GM19351 (cell line): ENCODE measurements at regions not wholly inside any gene's neighbourhood (a gene's known extent, or its start where the extent isn't known, plus 50 kb on each side); places are given as distances from the start of the nearest gene placed in this dataset.

Experiments used
- ATAC-seq: cut with Tn5 transposase; IDR thresholded peaks from one replicate; pipeline ENCODE4 v1.9.1; 2021; ENCODE audit warnings: mild to moderate bottlenecking, moderate library complexity; ENCODE audit not compliant: unreplicated experiment

DNA sequence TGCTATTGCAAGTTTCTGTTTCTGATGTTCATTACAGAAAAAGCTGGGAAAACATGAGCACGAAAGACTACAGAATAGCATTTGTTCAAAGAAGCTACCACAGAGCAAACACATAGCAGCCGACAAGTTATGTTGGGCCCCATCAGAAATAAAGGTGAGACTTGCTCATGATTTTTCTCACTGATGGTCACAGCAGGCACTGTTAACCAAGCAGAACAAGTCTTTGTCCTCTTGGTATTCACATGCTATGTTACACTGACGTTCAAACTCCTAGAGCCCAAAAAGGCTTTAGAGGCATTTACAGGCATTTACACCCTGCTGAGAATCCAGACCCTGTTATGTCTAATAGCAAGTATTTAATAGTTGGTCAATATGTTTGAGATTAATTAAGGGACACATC, 235.0 kb upstream of the HNMT start:
- ATAC-seq = no peak

DNA sequence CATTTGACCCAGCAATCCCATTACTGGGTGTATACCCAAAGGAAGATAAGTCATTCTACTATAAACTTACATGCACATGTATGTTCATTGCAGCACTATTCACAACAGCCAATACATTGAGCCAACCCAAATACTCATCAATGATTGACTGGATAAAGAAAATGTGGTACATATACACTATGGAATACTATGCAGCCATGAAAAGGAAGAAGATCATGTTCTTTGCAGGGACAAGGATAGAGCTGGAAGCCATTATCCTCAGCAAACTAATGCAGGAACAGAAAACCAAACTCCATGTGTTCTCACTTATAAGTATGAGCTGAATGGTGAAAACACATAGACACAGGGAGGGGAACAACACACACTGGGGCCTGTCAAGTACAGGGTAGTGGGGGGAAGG, 226.7 kb upstream of the HNMT start:
- no peak for ATAC-seq

DNA sequence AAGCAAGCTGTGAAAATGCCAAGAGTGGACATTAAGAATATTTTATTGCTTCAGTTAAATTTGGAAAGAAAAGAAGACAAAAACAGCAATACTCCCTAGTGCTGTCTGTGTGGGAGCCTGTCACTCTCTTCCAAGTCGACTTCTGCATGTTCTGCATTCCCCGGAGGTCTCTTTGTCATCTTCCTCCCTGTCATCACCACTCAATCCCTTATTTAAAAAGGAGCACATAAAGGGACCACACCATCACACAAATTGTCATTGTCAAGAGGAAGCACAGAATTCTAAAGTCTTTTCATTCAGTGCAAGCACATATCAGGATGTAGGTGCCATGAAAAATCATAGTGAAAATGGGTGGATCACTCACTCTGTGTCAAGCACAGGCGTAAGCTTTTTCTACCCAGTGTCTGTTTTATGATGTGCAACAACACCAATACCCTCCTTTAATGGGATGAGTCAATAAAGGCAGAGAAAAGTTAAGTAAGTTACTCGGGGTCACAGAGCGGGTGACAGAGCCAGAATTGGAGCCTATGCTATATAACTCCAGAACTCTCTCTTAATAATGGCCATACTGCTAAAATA, 222.4 kb upstream of the HNMT start:
- no peak for ATAC-seq

DNA sequence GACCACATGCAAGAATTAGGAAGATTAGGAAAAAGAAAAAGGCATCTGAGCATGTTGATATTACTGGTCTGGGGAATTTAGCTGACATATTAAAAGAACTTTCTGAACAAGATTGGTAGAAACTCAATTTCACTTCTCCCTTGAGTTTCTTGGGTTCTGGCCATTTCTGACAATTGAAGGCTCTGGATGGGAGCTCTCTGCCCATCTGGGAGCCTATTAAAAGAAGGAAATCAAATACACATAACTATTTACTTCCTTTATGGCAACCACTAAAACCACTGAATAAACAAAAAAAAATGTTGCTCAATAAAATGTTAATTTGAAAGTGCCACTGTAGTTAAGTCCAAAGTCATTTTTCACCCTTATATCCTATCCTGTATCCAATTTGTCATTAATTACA, 216.8 kb upstream of the HNMT start:
- no peak for ATAC-seq

DNA sequence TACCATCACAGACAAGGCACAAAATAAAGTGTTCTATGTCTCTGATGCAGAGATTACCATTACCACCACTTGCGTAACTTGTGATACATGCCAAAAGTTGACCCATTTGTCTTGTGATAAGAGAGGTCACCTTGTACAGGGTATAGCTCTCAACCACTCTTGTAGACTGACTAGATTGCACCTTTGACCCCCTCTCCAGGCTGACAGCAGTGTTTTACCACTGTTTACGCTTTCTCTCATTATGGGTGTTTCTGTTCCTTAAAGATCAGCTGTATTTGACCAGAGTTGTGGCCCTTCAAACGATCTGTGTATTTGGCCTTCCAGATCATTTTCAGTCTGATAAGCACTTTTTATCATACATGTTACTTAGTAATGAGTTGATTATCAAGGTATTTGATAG, 215.7 kb upstream of the HNMT start:
- no peak for ATAC-seq

DNA sequence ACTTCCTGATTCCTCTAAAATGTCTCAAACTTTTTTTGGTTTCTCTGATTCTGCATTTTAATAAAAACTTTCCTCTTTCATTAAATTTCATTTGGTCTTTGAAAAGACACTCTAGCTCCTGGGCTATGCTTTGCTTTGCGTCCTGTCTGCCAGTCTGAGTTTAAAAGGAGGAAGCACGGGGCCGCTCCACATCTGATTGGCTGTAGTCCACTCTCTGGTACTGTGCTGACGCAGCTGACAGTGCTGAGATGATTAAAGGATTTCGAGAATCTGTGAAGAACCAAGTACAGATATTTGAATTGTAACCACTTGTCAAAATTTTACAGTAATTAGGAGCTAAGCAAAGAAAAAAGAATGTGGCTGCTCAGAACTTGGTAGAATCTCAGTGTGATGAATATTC, 199.6 kb upstream of the HNMT start:
- ATAC-seq = no peak

DNA sequence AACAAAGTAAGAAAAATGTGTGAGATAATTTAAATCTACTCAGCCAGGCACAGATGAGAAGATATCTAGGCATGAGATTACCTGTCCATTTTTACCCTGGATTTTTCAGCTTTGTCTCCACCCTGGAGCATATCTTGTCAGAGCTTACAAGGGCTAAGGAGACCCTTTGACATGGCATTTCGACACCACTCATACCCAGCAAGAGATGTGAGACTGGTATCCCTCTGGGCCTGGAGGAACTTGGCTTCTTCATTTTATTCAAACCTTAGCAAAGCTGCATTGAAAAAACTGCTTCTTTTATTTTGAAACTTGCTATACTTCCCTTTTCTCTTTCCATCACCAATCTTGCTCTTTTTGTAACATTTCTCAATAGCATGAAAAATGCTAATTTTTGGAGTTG, 194.9 kb upstream of the HNMT start:
- ATAC-seq = no peak

DNA sequence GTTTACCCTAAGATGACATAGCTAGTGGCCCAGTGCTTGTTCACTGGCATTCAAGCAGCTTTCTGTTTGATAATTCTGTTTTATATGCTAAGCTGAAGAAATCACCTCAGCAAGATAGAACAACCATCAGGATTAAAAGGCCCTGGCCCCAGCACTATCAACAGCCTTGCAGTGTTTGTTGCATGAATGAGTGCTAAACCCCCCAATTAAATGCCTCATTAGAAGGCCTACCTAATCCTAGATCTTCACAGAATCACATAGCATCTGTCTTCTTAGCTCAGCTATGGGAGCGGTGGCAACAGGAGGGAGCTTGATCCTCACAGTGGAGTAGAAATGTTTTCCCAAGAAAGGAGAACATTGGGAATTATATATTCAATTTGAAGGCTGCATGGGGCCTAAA, 194.1 kb upstream of the HNMT start:
- no peak for ATAC-seq

DNA sequence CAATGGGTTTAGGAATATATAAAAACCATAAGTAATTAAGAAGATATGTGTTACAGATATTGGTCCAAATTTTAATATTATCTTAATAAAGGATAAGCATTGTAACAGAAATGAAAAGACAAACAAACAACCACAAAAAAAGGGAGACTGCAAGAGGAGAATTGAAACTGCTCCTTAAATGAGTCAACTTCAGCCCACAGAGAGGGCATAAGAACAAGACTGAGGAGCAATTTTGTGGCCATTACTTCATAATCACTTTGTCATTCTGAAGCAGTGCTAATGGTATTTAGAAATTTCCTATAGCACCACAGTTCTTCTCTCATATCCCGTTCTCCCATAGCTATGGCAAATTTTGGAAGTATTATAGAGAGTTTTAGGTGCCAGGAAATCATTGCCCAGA, 193.2 kb upstream of the HNMT start:
- ATAC-seq = no peak

DNA sequence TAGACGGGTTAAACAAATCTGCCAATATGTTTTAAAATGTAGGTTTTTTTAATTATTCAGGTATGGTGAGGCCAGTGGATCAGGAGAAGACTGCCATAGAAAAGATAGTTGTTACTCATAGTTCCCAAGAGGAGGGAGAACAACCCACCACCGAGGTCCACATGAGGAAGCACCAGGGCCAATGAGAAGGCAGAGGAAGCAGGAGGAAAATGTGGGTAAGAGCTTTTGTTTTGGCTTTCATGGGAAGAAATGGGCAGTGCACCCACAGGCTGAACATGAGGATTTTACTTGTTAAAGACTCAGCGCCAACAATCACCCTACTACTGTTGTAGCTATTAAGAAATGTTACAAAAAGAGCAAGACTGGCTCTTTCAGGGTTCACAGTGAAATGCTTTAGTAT, 191.8 kb upstream of the HNMT start:
- ATAC-seq = no peak

DNA sequence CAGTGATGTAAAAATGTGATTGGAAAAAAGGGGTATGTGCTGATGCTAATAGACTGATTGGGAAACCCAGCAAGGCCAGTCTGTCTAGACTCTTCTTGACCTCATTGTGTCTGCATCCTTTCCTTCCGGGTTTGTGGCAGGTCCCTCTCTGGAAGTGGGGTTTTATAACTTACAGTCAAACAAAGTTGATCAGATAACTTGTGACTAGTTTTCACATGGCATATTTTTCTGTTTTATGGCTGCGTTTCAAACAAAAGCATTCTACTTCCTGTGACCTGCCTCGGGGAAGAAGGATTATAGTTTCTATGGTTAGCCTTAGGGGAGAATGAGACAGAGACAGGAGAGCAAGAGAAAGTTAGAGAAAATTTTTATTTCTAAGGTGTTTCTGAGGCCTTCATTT, 188.7 kb upstream of the HNMT start:
- ATAC-seq = no peak

DNA sequence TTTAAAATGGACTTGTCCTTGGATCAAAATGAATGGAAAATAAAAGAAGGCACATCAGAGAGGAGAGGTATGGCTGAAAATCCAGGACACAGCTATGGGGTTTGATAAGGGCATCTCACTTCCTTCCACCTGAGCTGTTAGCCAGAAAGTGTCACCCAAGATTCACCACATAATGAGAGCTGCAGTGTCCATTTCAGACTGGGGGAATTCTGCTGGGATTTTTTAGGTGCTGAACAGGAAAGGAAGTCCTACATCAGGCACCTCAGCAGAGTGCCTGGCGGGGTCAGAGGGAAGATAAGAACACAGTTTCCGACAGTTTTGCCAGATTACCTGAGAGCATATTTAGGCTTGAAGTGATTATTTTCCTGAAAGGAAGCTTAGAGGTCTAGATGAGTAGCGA, 187.6 kb upstream of the HNMT start:
- no peak for ATAC-seq

DNA sequence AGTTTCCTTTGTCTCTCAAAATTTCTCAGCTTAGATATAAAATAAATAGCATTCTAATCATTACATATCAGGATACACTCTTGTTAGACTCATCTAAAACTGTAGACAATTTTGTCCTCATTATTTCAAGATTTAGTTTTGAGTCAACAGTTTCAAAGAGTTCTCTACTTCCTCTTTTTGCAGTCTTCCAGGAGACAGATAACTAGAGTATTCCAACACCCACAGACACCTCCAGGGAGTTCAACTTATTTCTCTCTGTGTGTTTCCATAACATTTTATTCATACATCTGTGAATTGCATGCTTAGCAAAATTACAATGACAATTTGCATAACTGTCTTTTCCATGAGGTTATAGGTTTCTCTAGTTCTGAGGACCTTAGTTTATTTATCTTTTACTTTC, 166.6 kb upstream of the HNMT start:
- ATAC-seq = peak; percentile 85

DNA sequence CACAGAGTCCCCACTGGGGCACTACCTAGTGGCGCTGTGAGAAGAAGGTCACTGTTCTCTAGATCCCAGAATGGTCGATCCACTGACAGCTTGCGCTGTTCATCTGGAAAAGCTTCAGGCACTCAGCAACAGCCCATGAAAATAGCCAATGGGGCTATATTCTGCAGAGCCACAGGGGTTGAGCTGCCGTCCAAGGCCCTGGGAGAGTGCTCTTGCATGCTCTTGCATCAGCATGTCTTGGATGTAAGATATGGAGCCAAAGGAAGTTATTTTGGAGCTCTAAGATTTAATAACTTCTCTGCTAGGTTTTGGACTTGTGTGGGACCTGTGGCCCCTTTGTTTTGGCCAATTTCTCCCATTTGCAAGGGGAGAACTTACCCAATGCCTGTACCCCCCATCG, 164.7 kb upstream of the HNMT start:
- no peak for ATAC-seq

DNA sequence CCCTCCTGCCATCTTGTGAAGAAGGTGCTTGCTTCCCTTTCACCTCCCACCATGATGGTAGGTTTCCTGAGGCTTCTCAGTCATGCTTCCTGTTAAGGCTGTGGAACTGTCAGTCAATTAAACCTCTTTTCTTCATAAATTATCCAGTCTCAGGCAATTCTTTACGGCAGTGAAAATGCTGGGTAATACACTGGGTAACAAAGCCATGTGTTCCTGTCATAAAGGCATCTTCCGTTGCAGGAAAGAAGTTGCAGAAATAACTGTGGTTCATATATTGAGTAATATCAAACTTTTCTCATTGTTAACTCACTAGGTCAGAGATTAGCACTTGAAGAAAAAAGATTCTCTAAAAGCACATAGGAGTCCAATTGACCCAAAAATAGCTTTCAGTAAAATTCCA, 163.9 kb upstream of the HNMT start:
- ATAC-seq = no peak

DNA sequence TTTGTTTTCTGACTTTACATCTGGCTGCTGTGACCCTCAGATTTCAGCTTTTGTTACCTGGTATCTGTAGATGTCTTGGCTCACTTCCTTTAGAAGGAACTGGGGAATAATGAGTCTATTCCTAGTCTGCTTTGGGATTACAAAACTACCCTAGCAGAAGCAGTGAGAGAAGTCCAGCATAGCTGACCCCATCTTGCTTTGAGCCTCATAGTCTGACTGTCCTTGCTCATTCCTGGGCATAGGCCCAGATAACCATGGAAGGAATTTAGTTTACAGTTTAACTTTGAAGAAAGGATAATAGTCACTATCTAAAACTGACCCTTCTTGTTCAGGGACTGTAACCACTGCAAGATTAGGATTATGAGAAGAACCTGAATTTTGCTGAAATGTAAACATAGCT, 163.0 kb upstream of the HNMT start:
- no peak for ATAC-seq

DNA sequence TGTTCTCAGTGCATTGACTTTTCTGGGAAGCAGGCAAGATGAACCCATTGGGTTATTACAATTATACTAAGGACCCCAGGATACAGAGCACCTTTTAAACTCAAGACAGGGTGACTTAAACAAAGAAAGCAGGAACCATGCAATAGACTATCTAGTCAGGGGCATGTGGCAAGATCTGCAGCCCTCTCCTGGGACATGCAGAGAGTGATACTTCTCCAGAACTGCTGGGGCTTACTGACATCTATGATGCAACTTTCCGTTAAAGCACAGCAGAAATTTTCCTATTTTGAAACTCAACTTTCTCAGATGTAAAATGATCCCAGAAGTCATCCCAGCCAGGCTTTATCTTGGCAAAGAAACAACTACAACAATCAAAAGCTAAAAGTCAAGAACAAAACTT, 162.2 kb upstream of the HNMT start:
- ATAC-seq = no peak

DNA sequence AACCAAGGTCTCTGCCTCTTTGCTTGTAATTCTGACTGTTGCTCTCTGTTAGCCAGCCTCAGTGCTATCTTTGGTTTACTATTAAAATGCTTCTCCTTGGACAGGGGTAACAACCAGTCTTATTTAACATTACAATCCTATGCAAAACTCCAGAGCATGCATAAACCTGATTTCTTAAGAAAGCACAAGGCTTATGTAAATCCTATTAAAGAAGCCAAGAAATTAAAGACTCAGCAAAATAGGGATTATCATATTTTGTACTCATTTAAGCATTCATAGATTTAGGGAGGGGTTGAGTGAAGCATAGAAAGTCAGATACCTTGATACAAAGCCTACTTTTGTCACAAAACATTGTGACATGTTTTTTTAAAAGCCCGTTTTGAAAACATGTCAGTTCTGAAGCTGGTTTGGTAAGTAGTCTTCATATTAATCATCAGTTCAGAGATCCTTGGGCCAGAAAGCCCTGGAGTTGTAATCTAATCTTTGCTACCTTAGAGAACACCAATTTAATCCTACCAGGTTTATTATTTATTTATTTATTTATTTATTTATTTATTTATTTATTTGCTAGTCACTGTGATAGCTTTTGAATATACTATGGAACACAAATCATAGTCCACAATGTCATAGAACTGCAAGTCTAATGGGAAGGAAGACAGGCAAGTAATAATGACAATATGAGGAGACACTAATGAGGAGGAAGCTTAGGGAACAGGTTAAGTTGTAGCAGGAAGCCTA, 158.0 kb upstream of the HNMT start:
- no peak for ATAC-seq

DNA sequence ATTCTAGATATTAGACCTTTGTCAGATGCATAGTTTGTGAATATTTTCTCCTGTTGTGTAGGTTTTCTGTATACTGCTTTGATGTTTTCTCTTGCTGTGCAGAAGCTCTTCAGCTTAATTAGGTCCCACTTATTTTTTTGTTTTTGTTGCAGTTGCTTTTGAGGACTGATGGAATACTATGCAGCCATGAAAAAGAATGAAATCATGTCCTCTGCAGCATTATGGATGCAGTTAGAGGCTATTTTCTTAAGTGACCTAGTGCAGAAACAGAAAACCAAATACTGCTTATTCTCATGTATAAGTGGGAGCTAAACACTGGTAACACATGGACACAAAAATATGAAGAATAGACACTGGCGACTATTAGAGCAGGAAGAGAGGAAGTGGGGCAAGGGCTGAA, 155.0 kb upstream of the HNMT start:
- no peak for ATAC-seq

DNA sequence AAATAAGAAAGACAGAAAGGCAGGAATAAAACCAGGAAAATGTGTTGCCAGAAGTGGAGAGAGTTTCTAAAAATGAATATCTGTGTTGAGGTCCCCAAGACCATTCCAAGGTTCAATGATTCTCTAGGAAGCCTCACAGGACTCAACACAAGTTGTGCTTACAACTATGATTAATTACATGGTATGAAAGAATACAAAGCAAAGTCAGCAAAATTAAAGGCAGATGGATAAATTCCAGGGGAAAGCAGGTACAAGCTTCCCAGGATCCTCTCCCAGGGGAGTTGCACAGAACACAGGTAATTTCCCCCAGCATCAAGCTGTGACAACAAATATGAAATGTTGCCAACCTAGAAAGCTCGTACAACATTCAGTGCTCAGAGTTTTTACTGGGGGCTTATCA, 154.4 kb upstream of the HNMT start:
- no peak for ATAC-seq

DNA sequence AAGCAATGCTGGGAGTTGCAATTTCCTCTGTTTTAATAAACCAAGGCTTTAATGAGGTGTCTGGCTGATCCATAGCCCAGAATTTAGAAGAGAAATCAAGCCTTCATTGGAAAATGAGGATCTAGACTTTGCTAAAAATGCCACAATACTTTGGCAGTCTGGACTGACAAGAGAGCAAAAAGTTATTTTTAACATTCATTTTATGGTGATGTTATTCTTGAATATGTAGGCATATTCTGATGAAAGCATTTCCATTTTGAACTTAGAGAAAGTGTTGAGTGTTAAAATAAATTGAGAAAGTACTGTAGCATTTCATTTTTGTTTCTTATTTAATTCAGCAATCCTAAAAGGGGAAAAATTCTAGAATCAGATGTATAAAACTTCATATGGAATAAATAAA, 151.8 kb upstream of the HNMT start:
- no peak for ATAC-seq

DNA sequence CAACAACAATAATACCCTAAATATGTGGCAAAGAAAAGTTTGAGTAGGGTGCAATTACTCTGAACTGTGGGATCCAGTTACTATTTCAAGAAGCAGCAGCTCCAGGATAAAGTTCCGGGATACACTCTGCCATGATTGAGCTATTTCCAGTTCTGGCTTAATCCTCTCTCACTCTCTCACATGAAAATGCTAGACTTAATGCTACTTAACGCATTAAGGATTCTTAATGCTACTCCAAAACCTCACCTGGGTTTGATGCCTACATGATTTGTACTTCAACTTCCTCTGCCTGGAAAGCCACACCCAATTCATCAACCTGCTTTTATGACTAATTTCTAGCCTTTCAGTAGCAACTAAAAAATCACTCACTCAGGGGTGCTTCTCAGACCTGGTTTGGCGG, 151.1 kb upstream of the HNMT start:
- ATAC-seq = no peak

DNA sequence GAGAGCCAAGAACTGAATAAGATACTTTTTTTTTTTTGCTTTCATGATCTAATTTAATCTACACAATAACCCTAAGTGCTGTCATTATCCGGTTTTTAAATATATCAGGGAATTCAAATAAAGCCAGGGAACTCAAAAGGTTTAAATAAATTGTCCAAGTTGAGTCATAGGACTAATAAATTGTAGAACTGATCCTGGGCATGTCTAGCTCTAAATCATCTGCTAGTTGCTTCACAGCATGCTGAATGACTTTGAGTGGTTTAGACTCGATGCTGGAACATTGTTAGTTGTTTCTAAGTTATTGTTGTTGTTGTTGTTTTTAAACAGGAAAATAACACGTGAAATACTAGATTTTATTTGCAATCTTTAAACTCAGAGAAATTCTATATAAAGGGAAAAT, 147.2 kb upstream of the HNMT start:
- no peak for ATAC-seq
